Stimulated activated memory B cell treated with anti-CD40 and anti-IgM and Interleukin-4, amounts not matched to agents 10 μg/mL and 1 μg/mL and 100 μg/mL, for 72 hours (primary cell): ENCODE measurements at regions not wholly inside any gene's neighbourhood (a gene's known extent, or its start where the extent isn't known, plus 50 kb on each side); places are given as distances from the start of the nearest gene placed in this dataset.

ENCODE experiments used
- ATAC-seq: fragments of 150-1000 bp; cut with Tn5 transposase; 2 replicates; pipeline ENCODE4 v1.10.0; 2021
- H3K27ac Mint-ChIP-seq: one replicate; pipeline ENCODE4 v1.8.0; 2022; ENCODE audit warnings: mild to moderate bottlenecking, mixed read lengths
- H3K27me3 Mint-ChIP-seq: one replicate; pipeline ENCODE4 v1.8.0; 2022; ENCODE audit warnings: mixed read lengths
- H3K36me3 Mint-ChIP-seq: one replicate; pipeline ENCODE4 v1.8.0; 2022; ENCODE audit warnings: mixed read lengths
- H3K4me1 Mint-ChIP-seq: one replicate; pipeline ENCODE4 v1.8.0; 2022; ENCODE audit warnings: mixed read lengths
- H3K4me3 Mint-ChIP-seq: one replicate; pipeline ENCODE4 v1.8.0; 2022; ENCODE audit warnings: mild to moderate bottlenecking, moderate library complexity, mixed read lengths
- H3K9me3 Mint-ChIP-seq: one replicate; pipeline ENCODE4 v1.8.0; 2022; ENCODE audit warnings: mixed read lengths

GRCh38 chr11:115051938-115052590, 373.7 kb downstream of the NXPE2 start:
- ATAC-seq: no peak
- H3K4me1 Mint-ChIP-seq: no peaks in the 10 kb centered on the region
- no peak overlapping the region for H3K4me3 Mint-ChIP-seq
- no peak overlapping the region for H3K27ac Mint-ChIP-seq
- no peaks in the 10 kb centered on the region for H3K27me3 Mint-ChIP-seq
- no peaks in the 10 kb centered on the region for H3K36me3 Mint-ChIP-seq
- peaks cover 7% of the 10 kb centered on the region for H3K9me3 Mint-ChIP-seq

DNA sequence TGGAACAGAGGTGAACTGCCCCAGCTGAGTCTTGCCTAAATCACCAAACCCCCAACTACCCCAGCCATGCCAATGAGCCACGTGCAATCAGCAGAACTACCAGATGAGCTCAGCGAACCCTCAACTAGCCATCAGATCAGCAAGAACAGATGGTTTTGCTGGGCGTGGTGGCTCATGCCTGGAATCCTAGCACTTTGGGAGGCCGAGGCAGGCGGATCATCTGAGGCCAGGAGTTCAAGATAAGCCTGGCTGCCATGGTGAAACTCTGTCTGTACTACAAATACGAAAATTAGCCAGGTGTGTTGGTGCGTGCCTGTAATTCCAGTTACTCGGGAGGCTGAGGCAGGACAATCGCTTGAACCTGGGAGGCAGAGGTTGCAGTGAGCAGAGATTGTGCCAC, 374.3 kb downstream of the NXPE2 start:
- no peak for ATAC-seq
- Mint-ChIP-seq H3K4me1 (no peaks in the 10 kb centered on the region), H3K9me3 (peaks cover 7% of the 10 kb centered on the region), H3K27me3 (no peaks in the 10 kb centered on the region), H3K4me3 (no peak overlapping the region), H3K36me3 (no peaks in the 10 kb centered on the region), H3K27ac (no peak overlapping the region)

- H3K36me3 Mint-ChIP-seq: no peaks in the 10 kb centered on the region
- no peaks in the 10 kb centered on the region for H3K4me1 Mint-ChIP-seq
- peaks cover 7% of the 10 kb centered on the region for H3K9me3 Mint-ChIP-seq
- H3K27ac Mint-ChIP-seq: no peak overlapping the region
- ATAC-seq: no peak
- H3K27me3 Mint-ChIP-seq: no peaks in the 10 kb centered on the region
- no peak overlapping the region for H3K4me3 Mint-ChIP-seq
Observed at GRCh38 chr11:115054570-115055538, 376.5 kb downstream of the NXPE2 start.

DNA sequence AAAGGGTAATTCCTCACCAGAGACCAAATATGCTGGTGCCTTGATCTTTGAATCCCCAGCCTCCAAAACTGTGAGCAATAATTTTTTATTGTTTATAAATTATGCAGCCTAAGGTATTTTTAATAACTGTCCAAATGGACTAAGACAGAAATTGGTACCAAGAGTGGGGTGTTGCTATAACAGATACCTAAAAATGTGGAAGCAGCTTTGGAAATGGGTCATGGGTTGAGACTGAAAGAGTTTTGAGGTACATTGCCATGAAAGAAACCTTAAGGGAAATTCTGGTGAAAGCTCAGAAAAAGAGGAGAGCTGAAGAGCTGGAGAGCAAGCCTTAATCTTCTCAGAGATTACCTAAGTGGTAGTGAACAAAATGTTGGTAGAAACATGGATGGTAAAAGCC, 378.2 kb downstream of the NXPE2 start:
- no peaks in the 10 kb centered on the region for H3K27me3 Mint-ChIP-seq

GRCh38 chr11:115060840-115061239, 382.5 kb downstream of the NXPE2 start:
- Mint-ChIP-seq H3K4me1 (no peaks in the 10 kb centered on the region), H3K27ac (no peak overlapping the region), H3K9me3 (peaks cover 6% of the 10 kb centered on the region), H3K27me3 (no peaks in the 10 kb centered on the region), H3K36me3 (no peaks in the 10 kb centered on the region), H3K4me3 (no peak overlapping the region)
- ATAC-seq: no peak

More for the DNA sequence above, 378.2 kb downstream of the NXPE2 start:
- H3K27ac Mint-ChIP-seq: no peak overlapping the region
- no peaks in the 10 kb centered on the region for H3K4me1 Mint-ChIP-seq
- no peak for ATAC-seq
- no peaks in the 10 kb centered on the region for H3K36me3 Mint-ChIP-seq
- H3K9me3 Mint-ChIP-seq: peaks cover 7% of the 10 kb centered on the region
- H3K4me3 Mint-ChIP-seq: no peak overlapping the region

DNA sequence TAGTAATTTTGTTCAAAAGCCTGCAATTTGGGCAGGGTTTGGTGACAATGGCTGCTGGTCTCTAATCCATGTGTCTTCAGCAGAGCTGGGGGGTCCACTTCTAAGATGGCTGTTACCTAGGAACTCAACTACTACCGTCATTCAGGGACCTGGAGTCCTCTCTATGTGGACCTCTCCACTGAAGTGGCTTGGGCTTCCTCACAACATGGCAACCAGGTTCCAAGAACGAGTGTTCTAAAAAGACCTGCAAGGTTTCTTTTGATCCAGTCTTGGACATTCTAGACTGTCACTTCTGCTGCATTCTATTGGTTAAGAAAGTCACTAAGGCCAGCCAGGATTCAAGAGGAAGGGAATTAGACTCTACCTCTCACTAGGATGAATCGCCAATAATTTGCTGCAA, 387.0 kb downstream of the NXPE2 start:
- H3K4me1 Mint-ChIP-seq: no peaks in the 10 kb centered on the region
- no peak overlapping the region for H3K27ac Mint-ChIP-seq
- no peak for ATAC-seq
- H3K27me3 Mint-ChIP-seq: no peaks in the 10 kb centered on the region
- peaks cover 3% of the 10 kb centered on the region for H3K9me3 Mint-ChIP-seq
- H3K36me3 Mint-ChIP-seq: no peaks in the 10 kb centered on the region
- no peak overlapping the region for H3K4me3 Mint-ChIP-seq

DNA sequence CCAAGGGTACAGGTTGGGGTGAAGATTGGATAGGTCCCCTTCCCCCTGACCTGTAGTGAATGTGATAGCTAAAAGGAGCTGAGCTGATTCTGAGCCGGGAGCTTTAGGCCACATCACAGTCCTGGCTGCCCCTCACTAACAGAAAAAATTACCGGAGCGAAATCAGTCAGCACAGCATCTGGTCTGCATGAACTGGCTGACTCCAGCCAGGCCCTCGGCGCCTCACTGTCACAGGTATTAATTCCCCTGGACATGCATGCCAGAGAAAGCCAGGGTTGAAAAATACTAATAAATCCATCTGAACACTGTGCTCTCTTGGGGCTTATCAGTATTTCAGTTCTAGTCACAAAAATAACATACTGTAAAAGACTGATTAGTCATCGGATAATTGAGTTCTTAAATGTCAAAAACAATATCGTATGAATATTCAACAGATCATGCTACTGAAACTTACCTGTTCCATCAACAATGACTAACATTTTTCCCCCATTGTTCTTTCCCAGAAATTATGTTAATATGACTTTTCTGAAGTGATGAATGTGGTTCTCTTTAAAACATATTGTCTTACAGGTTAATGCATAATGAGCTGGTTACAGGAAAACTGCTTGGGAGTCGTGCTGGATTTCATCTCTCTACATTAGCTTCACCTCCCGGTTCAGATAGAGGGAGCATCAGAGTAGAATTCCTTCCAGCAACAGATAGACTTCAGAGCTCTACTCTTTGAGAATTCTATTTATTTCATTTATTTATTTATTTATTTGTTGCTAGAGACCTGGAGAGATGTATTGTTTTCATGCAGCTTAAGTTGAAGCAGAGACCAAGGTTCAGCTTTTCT, 387.7 kb downstream of the NXPE2 start:
- H3K27me3 Mint-ChIP-seq: no peaks in the 10 kb centered on the region
- no peaks in the 10 kb centered on the region for H3K4me1 Mint-ChIP-seq
- H3K4me3 Mint-ChIP-seq: no peak overlapping the region
- peaks cover 3% of the 10 kb centered on the region for H3K9me3 Mint-ChIP-seq
- no peak for ATAC-seq
- no peaks in the 10 kb centered on the region for H3K36me3 Mint-ChIP-seq
- no peak overlapping the region for H3K27ac Mint-ChIP-seq

GRCh38 chr11:115067471-115067870, 389.1 kb downstream of the NXPE2 start:
- Mint-ChIP-seq H3K4me3 (no peak overlapping the region), H3K36me3 (no peaks in the 10 kb centered on the region), H3K27ac (no peak overlapping the region), H3K27me3 (no peaks in the 10 kb centered on the region), H3K9me3 (peaks cover 3% of the 10 kb centered on the region), H3K4me1 (no peaks in the 10 kb centered on the region)
- ATAC-seq: no peak

DNA sequence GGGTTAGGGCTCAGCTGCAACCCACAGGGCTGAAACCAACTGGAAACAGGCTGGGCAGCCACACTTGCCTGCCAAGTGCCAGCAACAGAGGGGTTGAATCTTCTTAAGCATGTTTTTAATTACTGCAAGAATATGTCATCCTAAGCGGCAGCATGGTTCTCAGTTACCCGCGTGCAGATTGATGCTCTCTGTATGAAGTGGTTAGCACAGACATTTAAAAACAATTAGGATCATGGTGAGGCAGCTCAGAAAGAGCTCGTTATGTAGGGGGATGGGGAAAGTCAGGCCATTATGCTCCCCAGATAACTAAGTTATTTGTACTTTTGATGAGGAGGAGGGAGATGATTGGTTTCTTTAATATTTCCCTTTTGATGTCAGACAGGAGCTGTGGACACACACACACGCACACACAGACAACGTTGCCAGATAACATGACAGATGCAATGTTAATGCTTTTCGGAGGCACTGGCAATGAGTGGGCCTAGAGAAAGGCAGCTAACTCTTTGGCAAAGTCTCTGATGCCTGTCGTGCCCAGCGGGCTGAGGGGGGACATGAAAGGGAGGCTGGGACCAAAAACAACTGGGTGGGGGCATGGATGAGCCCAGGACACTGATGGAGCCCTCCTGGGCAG, 389.7 kb downstream of the NXPE2 start:
- H3K36me3 Mint-ChIP-seq: no peaks in the 10 kb centered on the region
- H3K27me3 Mint-ChIP-seq: no peaks in the 10 kb centered on the region
- H3K4me1 Mint-ChIP-seq: no peaks in the 10 kb centered on the region
- no peak overlapping the region for H3K4me3 Mint-ChIP-seq
- H3K27ac Mint-ChIP-seq: no peak overlapping the region
- ATAC-seq: no peak
- peaks cover 3% of the 10 kb centered on the region for H3K9me3 Mint-ChIP-seq

- H3K27me3 Mint-ChIP-seq: no peaks in the 10 kb centered on the region
Observed at GRCh38 chr11:115069599-115069998, 391.3 kb downstream of the NXPE2 start.

GRCh38 chr11:115075356-115075755, 397.0 kb downstream of the NXPE2 start:
- H3K4me1 Mint-ChIP-seq: no peaks in the 10 kb centered on the region
- no peak for ATAC-seq
- H3K27me3 Mint-ChIP-seq: peaks cover 11% of the 10 kb centered on the region
- no peaks in the 10 kb centered on the region for H3K36me3 Mint-ChIP-seq
- H3K27ac Mint-ChIP-seq: no peak overlapping the region
- no peak overlapping the region for H3K4me3 Mint-ChIP-seq
- H3K9me3 Mint-ChIP-seq: no peaks in the 10 kb centered on the region

More at GRCh38 chr11:115069599-115069998, 391.3 kb downstream of the NXPE2 start:
- Mint-ChIP-seq H3K4me3 (no peak overlapping the region), H3K36me3 (no peaks in the 10 kb centered on the region), H3K9me3 (peaks cover 3% of the 10 kb centered on the region), H3K4me1 (no peaks in the 10 kb centered on the region), H3K27ac (no peak overlapping the region)
- no peak for ATAC-seq

- ATAC-seq: no peak
- no peaks in the 10 kb centered on the region for H3K9me3 Mint-ChIP-seq
- H3K27ac Mint-ChIP-seq: no peak overlapping the region
- H3K4me1 Mint-ChIP-seq: no peaks in the 10 kb centered on the region
- no peaks in the 10 kb centered on the region for H3K36me3 Mint-ChIP-seq
- H3K27me3 Mint-ChIP-seq: peaks cover 11% of the 10 kb centered on the region
- H3K4me3 Mint-ChIP-seq: no peak overlapping the region
Observed at GRCh38 chr11:115077740-115078139, 399.4 kb downstream of the NXPE2 start.

DNA sequence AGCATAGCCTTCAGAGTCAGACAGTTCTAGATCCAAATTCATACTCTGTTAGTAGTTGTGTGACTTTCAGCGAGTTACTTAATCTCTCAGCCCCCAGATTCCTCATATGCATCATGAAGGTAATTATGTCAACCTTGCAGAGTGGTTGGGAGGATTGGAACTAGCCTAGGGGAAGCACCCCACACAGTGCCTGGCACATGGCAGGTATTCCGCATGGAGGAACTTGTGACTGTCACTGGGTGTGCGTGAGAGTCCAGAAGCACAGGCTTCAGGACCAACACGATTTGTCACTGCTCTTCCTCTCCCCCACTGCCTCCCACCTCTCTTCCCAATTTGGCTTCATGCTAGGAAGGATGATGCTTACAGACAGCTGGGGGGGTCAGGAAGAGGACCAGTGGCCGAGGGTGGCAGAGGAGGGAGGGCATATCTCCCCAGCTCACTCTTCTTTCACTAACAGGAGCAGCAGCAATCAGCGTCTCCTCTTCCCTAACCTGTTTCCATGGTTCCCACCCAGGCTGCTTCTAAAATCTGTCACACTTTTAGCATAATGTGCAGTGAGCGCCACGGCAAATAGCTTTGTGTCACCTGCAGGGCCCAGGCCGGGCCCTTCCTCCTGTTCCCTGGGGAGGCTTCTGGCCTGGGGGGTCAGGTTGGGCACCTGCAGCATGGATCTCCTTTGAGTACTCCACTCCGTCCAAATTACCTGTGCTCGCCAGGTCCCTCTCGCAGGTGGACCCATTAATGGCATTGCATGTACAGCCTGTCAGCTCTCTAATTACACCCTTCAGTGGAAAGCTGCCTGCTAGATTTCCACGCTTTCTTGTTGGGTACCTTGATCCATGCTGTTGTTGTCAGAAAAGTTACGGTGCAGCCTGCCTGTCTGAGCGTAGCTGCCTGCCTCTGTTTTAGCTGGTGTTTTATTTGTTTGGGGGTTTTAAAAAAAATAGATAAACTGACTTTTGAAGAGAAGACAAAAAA, 400.4 kb downstream of the NXPE2 start:
- H3K27ac Mint-ChIP-seq: no peak overlapping the region
- H3K4me3 Mint-ChIP-seq: no peak overlapping the region
- no peaks in the 10 kb centered on the region for H3K36me3 Mint-ChIP-seq
- ATAC-seq: no peak
- no peaks in the 10 kb centered on the region for H3K4me1 Mint-ChIP-seq
- peaks cover 14% of the 10 kb centered on the region for H3K27me3 Mint-ChIP-seq
- no peaks in the 10 kb centered on the region for H3K9me3 Mint-ChIP-seq
